NB4 (cell line): ENCODE measurements at regions not wholly inside any gene's neighbourhood (a gene's known extent, or its start where the extent isn't known, plus 50 kb on each side); places are given as distances from the start of the nearest gene placed in this dataset.

Source experiments
- CTCF ChIP-seq: IDR thresholded peaks from one replicate; pipeline ENCODE4 v1.5.1; 2012; ENCODE audit warnings: low read depth, low read length
- MYC ChIP-seq: IDR thresholded peaks from 2 replicates; pipeline ENCODE4 v1.6.1; 2011; ENCODE audit warnings: low read depth, low read length
- POLR2A ChIP-seq: IDR thresholded peaks from 2 replicates; pipeline ENCODE4 v1.6.1; 2011; ENCODE audit warnings: mild to moderate bottlenecking; ENCODE audit not compliant: insufficient read length; ENCODE audit errors: extremely low read depth

- TF ChIP-seq CTCF (no peak), POLR2A (no peak), MYC (no peak)
Observed at GRCh38 chr5:3736926-3737325, 141.3 kb downstream of the IRX1 start.
